Activated naive CD4-positive, alpha-beta T cell treated with anti-CD3 and anti-CD28 coated beads for 36 hours (primary cell): ENCODE measurements at regions not wholly inside any gene's neighbourhood (a gene's known extent, or its start where the extent isn't known, plus 50 kb on each side); places are given as distances from the start of the nearest gene placed in this dataset.

ENCODE experiments used
- CTCF ChIA-PET: fragments of 350-600 bp; sonication (Branson Sonifier 250); formaldehyde crosslinking; loops from one replicate; lab custom pipeline; 2021; ENCODE audit warnings: antibody characterized with exemption; lab: Charles Lee
- DNase-seq: peaks from one replicate; pipeline ENCODE4 v3.0.0-alpha.2; 2020
- H3K27ac Mint-ChIP-seq: one replicate; pipeline ENCODE4 v1.8.0; 2021; ENCODE audit warnings: mild to moderate bottlenecking, mixed read lengths
- H3K27me3 Mint-ChIP-seq: one replicate; pipeline ENCODE4 v1.8.0; 2021; ENCODE audit warnings: low read depth, mixed read lengths
- H3K36me3 Mint-ChIP-seq: one replicate; pipeline ENCODE4 v1.8.0; 2021; ENCODE audit warnings: low read depth, mixed read lengths
- H3K4me1 Mint-ChIP-seq: one replicate; pipeline ENCODE4 v1.8.0; 2021; ENCODE audit warnings: low read depth, mixed read lengths
- H3K4me3 Mint-ChIP-seq: one replicate; pipeline ENCODE4 v1.8.0; 2021; ENCODE audit warnings: mild to moderate bottlenecking, moderate library complexity, mixed read lengths
- H3K9me3 Mint-ChIP-seq: one replicate; pipeline ENCODE4 v1.8.0; 2021; ENCODE audit warnings: mixed read lengths
- intact Hi-C: fragments of 100-400 bp; cut with micrococcal nuclease; formaldehyde crosslinking; loops from one replicate; pipeline ENCODE4 v1.15.1; 2023

DNA sequence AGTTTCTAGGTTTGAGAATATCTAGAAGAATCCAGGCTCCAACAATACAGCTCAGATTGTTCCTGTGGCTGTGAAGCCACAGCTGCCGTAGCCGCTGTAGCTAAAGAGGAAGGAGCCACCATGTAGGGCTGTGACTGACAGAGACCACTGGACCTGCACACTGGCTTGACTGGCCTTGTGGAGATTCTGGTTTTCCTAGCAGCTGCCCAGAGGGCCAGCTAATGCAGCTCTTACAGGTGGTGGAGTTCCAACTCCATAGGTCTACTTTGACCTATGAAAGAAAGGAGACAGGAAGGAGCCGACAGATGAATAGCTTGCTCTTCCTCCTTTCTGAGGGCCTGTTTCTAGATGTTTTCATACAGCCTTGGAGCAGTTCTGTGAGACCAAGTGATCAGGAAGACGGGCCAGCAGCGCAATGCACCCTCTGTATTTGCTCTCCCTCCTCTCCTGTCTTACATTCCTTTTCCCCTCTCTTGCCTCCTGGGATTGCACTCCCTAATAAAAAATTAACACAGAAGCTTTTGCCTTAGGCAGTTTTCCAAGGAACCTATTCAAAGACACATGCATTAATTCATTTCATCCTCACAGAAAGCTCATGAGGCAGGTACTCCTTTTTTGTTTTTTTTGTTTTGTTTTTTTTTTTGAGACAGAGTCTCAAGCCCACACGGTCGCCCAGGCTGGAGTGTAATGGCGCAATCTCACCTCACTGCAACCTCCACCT is 51.8 kb upstream of the MYB start:
- no peaks in the 10 kb centered on the region for H3K27me3 Mint-ChIP-seq
- H3K27ac Mint-ChIP-seq: peak overlapping the region; percentile 74
- no peak for DNase-seq
- intact Hi-C loops: loop anchor here (5.0 kb wide), 1 partner anchor 882 kb away; no protein-coding TSS in a partner anchor
- no peaks in the 10 kb centered on the region for H3K36me3 Mint-ChIP-seq
- CTCF ChIA-PET: interaction anchor here (0.8 to 3.1 kb wide), 10 partner anchors 10 to 306 kb away, joined by 3 to 19 read pairs (median 4); no protein-coding TSS in a partner anchor
- H3K9me3 Mint-ChIP-seq: no peaks in the 10 kb centered on the region
- no peak overlapping the region for H3K4me3 Mint-ChIP-seq
- H3K4me1 Mint-ChIP-seq: peaks cover 43% of the 10 kb centered on the region

DNA sequence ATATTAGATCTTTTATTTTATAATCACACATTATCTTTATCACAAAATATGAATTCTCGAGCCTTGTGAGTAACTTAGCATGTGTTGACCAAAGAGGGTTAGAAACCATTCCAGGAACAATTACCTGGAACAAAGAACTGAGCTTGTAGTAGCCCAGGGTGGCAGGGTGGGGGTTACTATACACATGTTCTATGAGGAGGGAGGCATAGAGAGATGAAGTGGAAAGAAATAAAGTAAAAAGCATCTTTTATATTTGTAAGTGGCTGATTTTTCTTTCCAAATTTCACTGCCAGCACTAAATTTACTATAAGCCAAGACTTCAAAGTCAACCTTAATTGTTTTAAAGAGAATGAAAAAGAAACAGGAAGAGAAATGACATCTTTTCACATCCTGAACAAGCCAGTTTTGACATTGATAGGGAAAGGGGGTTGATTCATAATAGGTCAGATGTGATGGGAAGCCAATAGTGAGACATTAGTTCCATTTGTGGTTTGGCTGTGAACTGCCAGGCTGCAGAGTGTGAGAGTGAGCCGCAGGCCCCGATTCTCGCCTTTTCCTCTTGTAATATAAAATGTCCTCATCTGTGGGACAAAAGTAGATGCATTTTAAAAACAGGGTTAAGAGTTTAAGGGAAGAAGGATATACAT is 52.7 kb upstream of the MYB start:
- CTCF ChIA-PET: interaction anchor here (0.8 to 3.1 kb wide), 7 partner anchors 9 to 71 kb away, joined by 3 to 19 read pairs (median 5); no protein-coding TSS in a partner anchor
- Mint-ChIP-seq H3K4me3 (peak overlapping the region; percentile 26), H3K27ac (peak overlapping the region; percentile 74), H3K27me3 (no peaks in the 10 kb centered on the region), H3K36me3 (no peaks in the 10 kb centered on the region), H3K9me3 (no peaks in the 10 kb centered on the region), H3K4me1 (peaks cover 43% of the 10 kb centered on the region)
- peak; percentile 83 for DNase-seq
- intact Hi-C loops: loop anchor here (1.0 to 5.0 kb wide), 12 partner anchors 12 to 881 kb away; partner anchors contain the start of gene HBS1L

DNA sequence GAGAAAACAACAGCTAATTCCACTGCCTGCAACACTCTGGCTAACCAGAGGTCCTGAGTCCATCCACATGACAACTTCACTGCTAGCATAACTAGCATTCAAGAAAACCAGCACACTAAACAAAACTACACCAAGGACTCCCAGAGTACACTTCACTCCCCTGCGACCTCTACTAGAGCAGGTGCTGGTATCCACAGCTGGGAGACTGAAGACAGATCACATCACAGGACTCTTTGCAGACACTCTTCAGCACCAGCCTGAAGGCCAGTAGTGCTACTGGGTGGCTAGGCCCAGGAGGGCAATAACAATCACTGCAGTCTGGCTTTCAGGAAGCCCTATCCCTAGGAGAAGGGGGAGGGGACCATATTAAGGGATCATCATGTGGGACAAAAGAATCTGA is 54.4 kb upstream of the MYB start:
- no peaks in the 10 kb centered on the region for H3K36me3 Mint-ChIP-seq
- DNase-seq: no peak
- H3K27ac Mint-ChIP-seq: peak overlapping the region; percentile 6
- CTCF ChIA-PET: interaction anchor here (1.9 kb wide), 1 partner anchor 18 kb away, joined by 10 read pairs; no protein-coding TSS in a partner anchor
- intact Hi-C loops: loop anchor here (5.0 kb wide), 1 partner anchor 879 kb away; no protein-coding TSS in a partner anchor
- no peaks in the 10 kb centered on the region for H3K27me3 Mint-ChIP-seq
- no peaks in the 10 kb centered on the region for H3K9me3 Mint-ChIP-seq
- peaks cover 38% of the 10 kb centered on the region for H3K4me1 Mint-ChIP-seq
- no peak overlapping the region for H3K4me3 Mint-ChIP-seq

DNA sequence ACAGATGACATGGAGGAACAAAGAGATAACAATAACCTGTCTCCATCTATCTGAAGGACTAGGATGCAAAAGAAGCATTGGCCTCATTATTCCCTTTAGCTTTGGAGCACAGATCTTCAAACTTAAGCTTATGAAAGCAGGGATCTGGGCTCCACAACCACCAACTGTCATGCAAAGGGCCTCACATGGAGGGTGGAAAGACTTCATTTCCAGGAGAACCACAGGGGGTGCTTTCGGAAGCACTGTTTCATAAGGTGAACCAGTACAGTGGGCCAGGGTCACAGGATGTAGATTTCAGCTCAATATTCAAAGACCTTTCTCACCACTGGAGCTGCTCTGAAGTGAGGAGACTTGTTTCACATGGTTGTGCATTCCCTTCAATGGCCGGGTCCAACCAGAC is 55.1 kb upstream of the MYB start:
- Mint-ChIP-seq H3K4me1 (peaks cover 45% of the 10 kb centered on the region), H3K36me3 (no peaks in the 10 kb centered on the region), H3K27me3 (no peaks in the 10 kb centered on the region), H3K27ac (no peak overlapping the region), H3K4me3 (no peak overlapping the region), H3K9me3 (no peaks in the 10 kb centered on the region)
- no peak for DNase-seq
- CTCF ChIA-PET: interaction anchor here (0.6 to 1.9 kb wide), 5 partner anchors 8 to 104 kb away, joined by 3 to 10 read pairs (median 4); no protein-coding TSS in a partner anchor
- intact Hi-C loops: loop anchor here (5.0 kb wide), 1 partner anchor 879 kb away; no protein-coding TSS in a partner anchor

DNA sequence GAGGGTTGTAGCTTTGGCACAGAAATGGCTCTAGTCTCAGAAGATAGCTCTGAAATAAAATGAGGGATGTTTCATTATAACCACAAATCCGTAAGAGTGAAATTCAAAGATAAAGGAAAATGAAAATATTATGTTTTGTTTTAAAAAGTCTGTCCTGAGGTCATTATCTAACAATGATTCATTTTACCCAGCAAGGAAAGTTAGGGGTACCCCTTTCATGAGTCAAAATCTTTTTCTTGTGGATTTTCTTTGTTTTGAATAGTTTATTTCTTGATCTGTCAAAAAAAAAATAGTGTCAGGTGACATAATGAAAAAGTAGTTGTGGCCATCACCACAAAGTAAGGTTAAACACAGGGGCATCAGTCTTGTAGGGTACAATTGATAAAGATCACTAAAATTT is 59.7 kb upstream of the MYB start:
- intact Hi-C loops: no loop called here
- Mint-ChIP-seq H3K36me3 (no peaks in the 10 kb centered on the region), H3K4me3 (no peak overlapping the region), H3K27me3 (no peaks in the 10 kb centered on the region), H3K4me1 (peaks cover 41% of the 10 kb centered on the region), H3K27ac (no peak overlapping the region), H3K9me3 (no peaks in the 10 kb centered on the region)
- CTCF ChIA-PET: interaction anchor here (1.1 kb wide), 1 partner anchor 35 kb away, joined by 3 read pairs; no protein-coding TSS in a partner anchor
- DNase-seq: no peak

DNA sequence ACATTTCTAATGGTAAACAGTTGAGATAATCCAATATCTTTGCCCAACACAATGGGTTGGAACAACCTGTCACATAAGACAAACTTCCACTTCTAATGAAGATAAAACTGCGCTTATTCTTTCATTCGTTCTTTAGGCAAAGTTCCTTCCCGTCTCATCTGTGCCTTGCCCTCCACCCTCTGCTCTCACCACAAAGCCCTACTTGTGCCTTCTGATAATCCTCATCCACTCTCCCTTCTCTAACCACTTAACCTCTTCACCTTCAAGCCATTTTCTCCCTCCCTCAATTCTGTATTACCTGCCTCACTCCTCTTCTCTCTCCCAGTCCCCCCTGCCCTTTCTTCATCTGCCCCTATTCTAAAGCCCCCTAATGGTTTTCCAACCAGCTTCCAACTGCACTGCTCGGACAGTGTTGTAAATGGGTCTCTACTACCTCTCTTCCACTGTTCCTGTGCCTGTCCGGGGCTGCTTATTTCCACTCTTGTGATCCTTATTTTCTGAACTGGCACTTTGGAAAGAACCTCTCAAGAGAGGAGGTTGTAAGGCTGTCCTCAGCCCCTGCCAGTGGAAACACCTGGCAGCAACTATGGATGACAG is 62.9 kb upstream of the MYB start:
- Mint-ChIP-seq H3K4me1 (peaks cover 65% of the 10 kb centered on the region), H3K27me3 (no peaks in the 10 kb centered on the region), H3K27ac (no peak overlapping the region), H3K9me3 (no peaks in the 10 kb centered on the region), H3K4me3 (no peak overlapping the region), H3K36me3 (no peaks in the 10 kb centered on the region)
- DNase-seq: no peak
- CTCF ChIA-PET: interaction anchor here (0.5 to 1.9 kb wide), 7 partner anchors 8 to 64 kb away, joined by 3 to 10 read pairs (median 4); partner anchors contain the start of gene HBS1L
- intact Hi-C loops: no loop called here

DNA sequence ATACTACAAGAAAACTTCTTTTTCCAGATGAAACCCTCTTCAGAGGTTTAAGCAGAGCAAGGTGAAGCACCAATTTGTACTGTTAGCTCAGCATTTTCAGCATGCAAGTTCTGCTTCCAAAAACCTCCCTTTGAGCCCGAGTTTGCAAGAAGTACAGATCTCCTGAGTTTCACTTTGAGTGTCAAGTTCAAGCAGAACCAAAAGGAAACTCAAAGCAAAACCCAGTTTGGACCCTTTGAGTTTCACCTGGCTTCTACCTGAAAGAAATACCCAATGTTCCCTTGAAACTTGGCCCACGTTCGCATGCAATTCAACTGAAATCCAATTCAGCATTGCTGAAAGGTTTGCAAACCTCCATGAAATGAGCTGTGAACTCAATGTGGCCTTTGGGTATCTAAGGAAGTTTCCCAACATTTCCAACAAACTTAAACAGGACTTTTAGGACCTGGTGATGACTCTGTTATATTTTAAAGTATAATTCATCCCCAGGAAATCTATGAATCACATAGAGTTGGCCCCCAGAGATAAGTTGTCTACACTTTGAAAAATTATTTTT is 62.9 kb upstream of the HBS1L start:
- DNase-seq: peak; percentile 52
- H3K27me3 Mint-ChIP-seq: no peaks in the 10 kb centered on the region
- CTCF ChIA-PET: interaction anchor here (0.6 to 1.6 kb wide), 6 partner anchors 8 to 67 kb away, joined by 3 to 10 read pairs (median 4); partner anchors contain the start of gene HBS1L
- peak overlapping the region; percentile 88 for H3K27ac Mint-ChIP-seq
- no peaks in the 10 kb centered on the region for H3K9me3 Mint-ChIP-seq
- H3K4me3 Mint-ChIP-seq: peak overlapping the region; percentile 5
- H3K36me3 Mint-ChIP-seq: no peaks in the 10 kb centered on the region
- H3K4me1 Mint-ChIP-seq: peaks cover 73% of the 10 kb centered on the region
- intact Hi-C loops: no loop called here

DNA sequence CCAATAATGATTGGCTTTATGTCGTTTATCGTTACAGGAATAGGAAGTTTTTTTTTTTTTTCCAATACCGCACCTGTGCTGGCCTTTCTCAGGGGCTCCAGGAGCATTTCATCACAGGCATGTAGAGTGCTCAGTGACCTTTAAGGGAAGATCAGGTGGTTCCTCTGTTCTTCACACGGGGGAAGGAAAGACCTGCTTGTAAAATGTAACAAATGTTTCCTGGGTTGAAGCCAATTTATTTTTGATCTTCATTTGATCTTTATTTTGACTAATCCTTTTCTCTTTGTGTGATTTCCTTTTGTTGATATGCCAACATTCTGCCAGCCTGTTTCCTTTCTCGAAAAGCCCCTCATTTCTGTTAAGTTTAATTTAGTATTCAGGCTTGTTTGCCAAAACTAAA is 61.9 kb upstream of the HBS1L start:
- intact Hi-C loops: loop anchor here (1.0 kb wide), 6 partner anchors 12 to 102 kb away; partner anchors contain the start of gene HBS1L
- peak overlapping the region; percentile 88 for H3K27ac Mint-ChIP-seq
- CTCF ChIA-PET: interaction anchor here (0.7 kb wide), 1 partner anchor 10 kb away, joined by 6 read pairs; no protein-coding TSS in a partner anchor
- no peaks in the 10 kb centered on the region for H3K36me3 Mint-ChIP-seq
- peaks cover 75% of the 10 kb centered on the region for H3K4me1 Mint-ChIP-seq
- no peaks in the 10 kb centered on the region for H3K9me3 Mint-ChIP-seq
- no peaks in the 10 kb centered on the region for H3K27me3 Mint-ChIP-seq
- peak; percentile 33 for DNase-seq
- H3K4me3 Mint-ChIP-seq: peak overlapping the region; percentile 45

DNA sequence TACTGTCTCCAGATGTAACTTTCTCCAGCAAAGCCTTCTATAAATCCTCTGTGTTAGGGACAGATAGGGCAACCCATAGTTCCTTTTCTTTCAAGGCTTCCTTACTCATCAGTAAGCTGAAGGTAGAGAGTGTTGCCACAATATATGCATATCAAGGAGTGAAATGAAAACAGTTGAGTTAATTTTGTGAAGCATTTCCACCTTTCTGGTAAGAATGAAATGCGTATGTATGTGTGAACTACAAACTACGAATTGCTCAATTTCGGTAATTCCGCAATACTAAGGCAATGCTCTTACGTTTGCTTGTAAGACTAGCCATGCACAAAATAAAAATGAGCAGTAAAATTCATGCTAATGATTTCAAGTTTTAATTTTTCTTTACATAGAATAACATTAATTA is 61.2 kb upstream of the HBS1L start:
- Mint-ChIP-seq H3K27ac (peak overlapping the region; percentile 90), H3K36me3 (no peaks in the 10 kb centered on the region), H3K4me3 (no peak overlapping the region), H3K4me1 (peaks cover 72% of the 10 kb centered on the region), H3K9me3 (no peaks in the 10 kb centered on the region), H3K27me3 (no peaks in the 10 kb centered on the region)
- CTCF ChIA-PET: interaction anchor here (0.7 to 1.7 kb wide), 3 partner anchors 10 to 68 kb away, joined by 3 to 6 read pairs (median 5); no protein-coding TSS in a partner anchor
- DNase-seq: no peak
- intact Hi-C loops: loop anchor here (1.0 kb wide), 12 partner anchors 12 to 137 kb away; partner anchors contain the start of gene HBS1L

DNA sequence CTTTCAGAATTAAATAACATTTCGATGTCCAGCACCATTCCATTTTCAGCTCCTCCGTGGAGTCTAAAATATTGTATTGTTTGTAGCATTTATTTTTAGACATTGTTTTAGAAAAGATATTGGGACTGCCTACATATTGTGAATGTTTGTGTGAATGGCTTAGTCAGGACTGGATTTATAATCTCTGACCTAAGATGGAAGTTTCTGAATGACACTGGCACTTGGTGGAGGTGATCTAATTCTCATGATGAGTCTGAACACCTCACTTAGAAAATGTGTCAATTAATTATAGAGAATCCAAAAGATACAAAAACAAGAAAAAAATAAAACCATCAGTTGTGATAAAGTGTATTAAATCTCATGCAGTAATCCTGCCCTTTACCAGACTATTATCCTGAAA is 60.8 kb upstream of the HBS1L start:
- Mint-ChIP-seq H3K27ac (peak overlapping the region; percentile 90), H3K4me3 (no peak overlapping the region), H3K36me3 (no peaks in the 10 kb centered on the region), H3K4me1 (peaks cover 70% of the 10 kb centered on the region), H3K9me3 (no peaks in the 10 kb centered on the region), H3K27me3 (no peaks in the 10 kb centered on the region)
- intact Hi-C loops: loop anchor here (1.0 kb wide), 6 partner anchors 12 to 136 kb away; no protein-coding TSS in a partner anchor
- DNase-seq: no peak
- CTCF ChIA-PET: interaction anchor here (0.6 to 1.7 kb wide), 4 partner anchors 14 to 939 kb away, joined by 3 to 5 read pairs (median 3); no protein-coding TSS in a partner anchor

DNA sequence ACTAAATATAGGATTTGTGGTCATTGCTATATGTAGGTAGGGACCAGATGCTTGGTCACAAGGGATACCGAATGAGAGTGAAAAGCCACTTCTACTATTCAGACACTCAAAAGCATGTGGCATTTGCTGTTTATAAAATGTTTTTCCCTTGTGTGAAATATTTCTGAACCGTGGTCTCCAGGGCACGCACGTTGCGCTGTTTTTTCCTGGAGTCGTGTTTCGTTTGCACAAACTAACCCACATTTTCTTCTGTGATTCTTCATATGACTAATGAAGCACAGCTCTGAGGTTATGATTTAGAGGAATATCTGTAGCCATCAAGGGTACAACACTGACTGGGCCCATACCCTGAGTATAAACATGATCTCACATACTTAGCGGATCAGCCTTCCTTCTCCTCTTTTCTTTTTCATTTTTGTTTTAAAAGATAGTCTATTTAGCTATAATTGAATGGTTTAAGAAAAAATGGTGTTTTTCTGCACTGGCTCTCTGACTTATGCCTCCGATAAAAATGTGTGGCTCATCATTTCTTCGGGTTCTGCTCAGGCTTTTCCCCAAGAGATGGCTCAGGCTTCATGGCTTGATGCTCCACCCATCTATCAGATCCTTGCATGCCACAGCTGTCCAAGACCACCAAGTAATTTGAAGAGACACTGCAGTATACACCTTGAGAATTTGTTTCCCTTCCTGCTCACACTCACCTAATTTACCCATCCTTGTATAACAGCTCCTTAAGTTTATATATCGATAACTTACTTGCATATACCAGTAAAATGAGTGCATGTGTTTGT is 59.9 kb upstream of the HBS1L start:
- DNase-seq: peak; percentile 75
- no peaks in the 10 kb centered on the region for H3K9me3 Mint-ChIP-seq
- CTCF ChIA-PET: interaction anchor here (0.6 to 1.7 kb wide), 4 partner anchors 15 to 938 kb away, joined by 3 to 5 read pairs (median 4); no protein-coding TSS in a partner anchor
- H3K4me1 Mint-ChIP-seq: peaks cover 72% of the 10 kb centered on the region
- no peaks in the 10 kb centered on the region for H3K36me3 Mint-ChIP-seq
- intact Hi-C loops: loop anchor here (1.0 kb wide), 7 partner anchors 11 to 867 kb away; no protein-coding TSS in a partner anchor
- peak overlapping the region; percentile 74 for H3K27ac Mint-ChIP-seq
- H3K27me3 Mint-ChIP-seq: no peaks in the 10 kb centered on the region
- no peak overlapping the region for H3K4me3 Mint-ChIP-seq
